ENCODE measurements at regions not wholly inside any gene's neighbourhood (a gene's known extent, or its start where the extent isn't known, plus 50 kb on each side); places are given as distances from the start of the nearest gene placed in this dataset.

GRCh38 chr15:62591842-62592838 lies 427.1 kb upstream of the C2CD4B start:
- H3K9ac ChIP-seq = no peak overlapping the region
- H3K4me3 ChIP-seq (ENCODE audit: low read depth, low read length) = no peak overlapping the region
- no peaks in the 10 kb centered on the region for H3K79me2 ChIP-seq
- TF ChIP-seq CTCF (IDR thresholded peaks at IDR 0.05) = no peak
- H3K4me2 ChIP-seq (ENCODE audit: low read length) = no peak overlapping the region
- no peak overlapping the region for H3K27ac ChIP-seq
- no peak overlapping the region for H2AFZ ChIP-seq
- H3K36me3 ChIP-seq (ENCODE audit: control insufficient read depth, insufficient read depth, low read length) = no peaks in the 10 kb centered on the region
- H3K9me3 ChIP-seq (ENCODE audit: control insufficient read depth, low read length) = no peaks in the 10 kb centered on the region
- no peaks in the 10 kb centered on the region for H3K4me1 ChIP-seq
- H3K27me3 ChIP-seq (ENCODE audit: control insufficient read depth, insufficient read depth, low read length) = no peaks in the 10 kb centered on the region

GRCh38 chr15:62592920-62593319 lies 427.8 kb upstream of the C2CD4B start:
- H3K36me3 ChIP-seq (ENCODE audit: control insufficient read depth, insufficient read depth, low read length) = no peaks in the 10 kb centered on the region
- H3K9ac ChIP-seq = no peak overlapping the region
- H3K4me3 ChIP-seq (ENCODE audit: low read depth, low read length) = no peak overlapping the region
- H3K9me3 ChIP-seq (ENCODE audit: control insufficient read depth, low read length) = no peaks in the 10 kb centered on the region
- no peaks in the 10 kb centered on the region for H3K4me1 ChIP-seq
- TF ChIP-seq CTCF (IDR thresholded peaks at IDR 0.05) = no peak
- H2AFZ ChIP-seq = no peak overlapping the region
- H3K79me2 ChIP-seq = no peaks in the 10 kb centered on the region
- no peak overlapping the region for H3K4me2 ChIP-seq (ENCODE audit: low read length)
- H3K27ac ChIP-seq = no peak overlapping the region
- H3K27me3 ChIP-seq (ENCODE audit: control insufficient read depth, insufficient read depth, low read length) = no peaks in the 10 kb centered on the region

- no peak overlapping the region for H3K27ac ChIP-seq
Observed at GRCh38 chr15:62593681-62594399, 428.8 kb upstream of the C2CD4B start.

GRCh38 chr15:62598217-62598616 lies 433.1 kb upstream of the C2CD4B start:
- H3K4me3 ChIP-seq (ENCODE audit: low read depth, low read length) = no peak overlapping the region
- H3K79me2 ChIP-seq = no peaks in the 10 kb centered on the region
- no peaks in the 10 kb centered on the region for H3K9me3 ChIP-seq (ENCODE audit: control insufficient read depth, low read length)
- TF ChIP-seq CTCF (IDR thresholded peaks at IDR 0.05) = no peak
- no peaks in the 10 kb centered on the region for H3K27me3 ChIP-seq (ENCODE audit: control insufficient read depth, insufficient read depth, low read length)
- H2AFZ ChIP-seq = no peak overlapping the region
- no peak overlapping the region for H3K9ac ChIP-seq
- no peaks in the 10 kb centered on the region for H3K4me1 ChIP-seq
- no peak overlapping the region for H3K27ac ChIP-seq
- no peaks in the 10 kb centered on the region for H3K36me3 ChIP-seq (ENCODE audit: control insufficient read depth, insufficient read depth, low read length)
- H3K4me2 ChIP-seq (ENCODE audit: low read length) = no peak overlapping the region

More at GRCh38 chr15:62593681-62594399, 428.8 kb upstream of the C2CD4B start:
- no peaks in the 10 kb centered on the region for H3K79me2 ChIP-seq
- no peak overlapping the region for H2AFZ ChIP-seq
- no peak overlapping the region for H3K4me3 ChIP-seq (ENCODE audit: low read depth, low read length)
- no peaks in the 10 kb centered on the region for H3K9me3 ChIP-seq (ENCODE audit: control insufficient read depth, low read length)
- H3K9ac ChIP-seq = no peak overlapping the region
- H3K4me2 ChIP-seq (ENCODE audit: low read length) = no peak overlapping the region
- TF ChIP-seq CTCF (IDR thresholded peaks at IDR 0.05) = no peak
- no peaks in the 10 kb centered on the region for H3K36me3 ChIP-seq (ENCODE audit: control insufficient read depth, insufficient read depth, low read length)
- no peaks in the 10 kb centered on the region for H3K27me3 ChIP-seq (ENCODE audit: control insufficient read depth, insufficient read depth, low read length)
- no peaks in the 10 kb centered on the region for H3K4me1 ChIP-seq
